Stomach (tissue), 8 donors: ENCODE measurements at regions not wholly inside any gene's neighbourhood (a gene's known extent, or its start where the extent isn't known, plus 50 kb on each side); places are given as distances from the start of the nearest gene placed in this dataset.

Experiments used
- DNase-seq, 2 donors: peaks; one replicate each; pipeline versions ENCODE4 v3.0.0 to v3.0.0-alpha.2; 2013 to 2019
- H3K27ac ChIP-seq, 5 donors: fragments of 200-600 bp in 4 of 5; sonication (generic) in 4 of 5; one replicate each; pipeline ENCODE4 v1.5.1; 2013 to 2019; ENCODE audit warnings: mild to moderate bottlenecking in 1 of 5, moderate library complexity in 1 of 5
- H3K27me3 ChIP-seq, 3 donors: fragments of 200-600 bp; sonication (generic); one replicate each; pipeline ENCODE4 v1.5.1; 2017 to 2019; ENCODE audit warnings: mixed run types in 1 of 3
- H3K36me3 ChIP-seq, 4 donors: fragments of 200-600 bp; sonication (generic); 1 replicate in 3 of 4; 2 replicates in 1 of 4; pipeline ENCODE4 v1.5.1; 2016 to 2019
- H3K4me1 ChIP-seq, 4 donors: fragments of 200-600 bp; sonication (generic); one replicate each; pipeline ENCODE4 v1.5.1; 2016 to 2019
- H3K4me3 ChIP-seq, 4 donors: fragments of 200-600 bp; sonication (generic) in 3 of 4; one replicate each; pipeline ENCODE4 v1.5.1; 2016 to 2019; ENCODE audit warnings: mild to moderate bottlenecking in 1 of 4
- H3K9me3 ChIP-seq, 4 donors: fragments of 200-600 bp; sonication (generic); one replicate each; pipeline ENCODE4 v1.5.1; 2016 to 2019
- CTCF ChIP-seq, 7 experiments: fragments of 450-650 bp in 4 of 7; fragments of 200-600 bp in 3 of 7; sonication (generic) in 3 of 7; IDR thresholded peaks; one replicate each; pipeline ENCODE4 v1.5.1; 2016 to 2019; ENCODE audit warnings: antibody characterized with exemption in 7 of 7, control low read depth in 2 of 7, mild to moderate bottlenecking in 1 of 7
- EP300 ChIP-seq: sonication (generic); formaldehyde crosslinking; IDR thresholded peaks from one replicate; pipeline ENCODE4 v1.6.1; 2017; ENCODE audit warnings: antibody characterized with exemption
- POLR2A ChIP-seq, 4 donors: fragments of 450-650 bp; IDR thresholded peaks; one replicate each; pipeline ENCODE4 v1.6.1; 2016; ENCODE audit warnings: antibody characterized with exemption in 4 of 4, control low read depth in 2 of 4, mild to moderate bottlenecking in 1 of 4, moderate library complexity in 1 of 4
- POLR2AphosphoS5 ChIP-seq, 3 donors: sonication (generic); formaldehyde crosslinking; IDR thresholded peaks; one replicate each; pipeline ENCODE4 v1.6.1; 2016; ENCODE audit warnings: antibody characterized with exemption in 3 of 3
- WGBS, 5 donors: extraction: QIAGEN DNeasy Blood & Tissue Kit in 3 of 5; methylation state at CpG; one replicate each; pipeline versions ENCODE4 v1.1.5 to v1.1.7; 2013 to 2018; 5-methylcytosine and 5-hydroxymethylcytosine counted together
- intact Hi-C: fragments of 100-400 bp; cut with DNase I; formaldehyde crosslinking; loops from one replicate; pipeline ENCODE4 v1.15.1; 2023; ENCODE audit warnings: low total_unique reads
- donor health status: healthy with polysubstance abuse.
- donor health status: Bipolar disorder and iron deficiency.
- donor health status: healthy.

GRCh38 chr6:125564941-125565340 lies 184.5 kb upstream of the HEY2 start:
- Histone ChIP-seq H3K9me3 (no peaks in the 10 kb centered on the region), H3K4me1 (no peaks in the 10 kb centered on the region), H3K4me3 (no peak overlapping the region), H3K36me3 (no peaks in the 10 kb centered on the region), H3K27me3 (peaks cover 0 to 5% (median 0%) of the 10 kb centered on the region in 3 donors), H3K27ac (no peak overlapping the region)
- WGBS, 5 donors = 72 to 79% (median 74%) methylated on average over 5 of the region's 5 CpGs
- TF ChIP-seq POLR2A (IDR thresholded peaks at IDR 0.05) = no peak
- TF ChIP-seq EP300 = no peak
- TF ChIP-seq CTCF (IDR thresholded peaks at IDR 0.05) = no peak
- no peak for TF ChIP-seq POLR2AphosphoS5 (IDR thresholded peaks at IDR 0.05)
- DNase-seq = no peak
- intact Hi-C loops = no loop called here

- 87 to 97% (median 90%) methylated on average over 1 of the region's 1 CpG for WGBS, 5 donors
- DNase-seq = no peak
- H3K4me1 ChIP-seq = no peaks in the 10 kb centered on the region
- H3K27me3 ChIP-seq = peaks cover 0 to 5% (median 0%) of the 10 kb centered on the region in 3 donors
- TF ChIP-seq EP300 = no peak
- TF ChIP-seq POLR2AphosphoS5 (IDR thresholded peaks at IDR 0.05) = no peak
- no peak for TF ChIP-seq CTCF (IDR thresholded peaks at IDR 0.05)
- no peak for TF ChIP-seq POLR2A (IDR thresholded peaks at IDR 0.05)
- H3K27ac ChIP-seq = no peak overlapping the region
- H3K4me3 ChIP-seq = no peak overlapping the region
- intact Hi-C loops = no loop called here
- no peaks in the 10 kb centered on the region for H3K9me3 ChIP-seq
- H3K36me3 ChIP-seq = no peaks in the 10 kb centered on the region
Measured at GRCh38 chr6:125567407-125567806, 182.0 kb upstream of the HEY2 start.

DNA sequence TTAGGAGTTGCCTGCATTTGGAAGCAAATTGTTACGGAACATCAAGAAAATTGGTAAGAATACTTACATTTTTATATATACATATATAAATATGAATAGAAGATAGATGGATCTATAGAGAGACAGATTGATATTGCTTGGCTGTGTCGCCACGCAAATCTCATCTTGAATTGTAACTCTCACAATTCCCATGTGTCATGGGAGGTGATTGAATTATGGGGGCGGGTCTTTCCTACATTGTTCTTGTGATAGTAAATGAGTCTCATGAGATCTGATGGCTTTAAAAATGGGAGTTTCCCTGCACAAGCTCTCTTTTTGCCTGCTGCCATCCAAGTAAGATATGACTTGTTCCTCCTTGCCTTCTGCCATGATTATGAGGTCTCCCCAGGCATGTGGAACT lies 180.8 kb upstream of the HEY2 start:
- no peak for DNase-seq
- 92 to 98% (median 95%) methylated on average over 4 of the region's 4 CpGs for WGBS, 5 donors
- Histone ChIP-seq H3K4me1 (no peaks in the 10 kb centered on the region), H3K36me3 (no peaks in the 10 kb centered on the region), H3K27me3 (peaks cover 0 to 5% (median 0%) of the 10 kb centered on the region in 3 donors), H3K4me3 (no peak overlapping the region), H3K9me3 (no peaks in the 10 kb centered on the region), H3K27ac (no peak overlapping the region)
- TF ChIP-seq EP300 (no peak), POLR2A (IDR thresholded peaks at IDR 0.05) (no peak), POLR2AphosphoS5 (IDR thresholded peaks at IDR 0.05) (no peak), CTCF (IDR thresholded peaks at IDR 0.05) (no peak)
- intact Hi-C loops = no loop called here

DNA sequence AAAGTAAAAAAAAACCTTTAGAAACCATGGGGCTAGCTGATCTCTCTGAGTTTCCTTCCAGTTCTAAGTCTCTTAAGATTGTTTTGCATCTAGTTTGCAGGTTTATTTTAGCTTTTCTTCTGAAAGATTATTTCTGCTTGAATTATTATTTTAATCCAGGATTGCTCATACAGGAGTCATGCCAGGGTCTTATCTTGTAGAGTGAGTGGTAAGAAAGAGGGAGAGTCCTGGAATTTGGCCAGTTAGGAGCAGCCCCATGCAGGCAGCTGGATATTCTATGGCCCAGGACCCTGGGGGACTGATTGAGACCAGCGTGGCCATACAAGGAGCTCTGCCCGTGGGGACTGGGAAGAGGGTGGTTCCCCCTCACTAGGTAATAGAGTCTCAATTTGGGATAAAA lies 178.9 kb upstream of the HEY2 start:
- Histone ChIP-seq H3K4me3 (no peak overlapping the region), H3K27me3 (peaks cover 0 to 5% (median 0%) of the 10 kb centered on the region in 3 donors), H3K9me3 (no peaks in the 10 kb centered on the region), H3K27ac (no peak overlapping the region), H3K36me3 (no peaks in the 10 kb centered on the region), H3K4me1 (no peaks in the 10 kb centered on the region)
- DNase-seq = no peak
- 74 to 89% (median 78%) methylated on average over 2 of the region's 2 CpGs for WGBS, 5 donors
- intact Hi-C loops = no loop called here
- TF ChIP-seq EP300 (no peak), POLR2A (IDR thresholded peaks at IDR 0.05) (no peak), CTCF (IDR thresholded peaks at IDR 0.05) (no peak), POLR2AphosphoS5 (IDR thresholded peaks at IDR 0.05) (no peak)
